ENCODE measurements at regions not wholly inside any gene's neighbourhood (a gene's known extent, or its start where the extent isn't known, plus 50 kb on each side); places are given as distances from the start of the nearest gene placed in this dataset.

GRCh38 chr3:159062734-159063410, 261.0 kb downstream of the MFSD1 start:
- Histone ChIP-seq H3K4me3 (ENCODE audit: low read length in 2 of 2) (no peak overlapping the region), H3K9me3 (ENCODE audit: control insufficient read depth in 2 of 2, low read length in 2 of 2) (no peaks in the 10 kb centered on the region), H3K9ac (ENCODE audit: low read depth in 1 of 2, low read length in 2 of 2) (no peak overlapping the region), H3K36me3 (ENCODE audit: control insufficient read depth in 2 of 2, insufficient read depth in 2 of 2, low read length in 2 of 2) (no peaks in the 10 kb centered on the region), H3K27me3 (ENCODE audit: control insufficient read depth in 2 of 2, insufficient read depth in 2 of 2, low read length in 2 of 2) (no peaks in the 10 kb centered on the region), H3K27ac (ENCODE audit: low read depth in 2 of 2, low read length in 2 of 2) (no peak overlapping the region), H3K4me1 (ENCODE audit: control insufficient read depth in 2 of 2, insufficient read depth in 2 of 2, low read length in 2 of 2) (no peaks in the 10 kb centered on the region)

- Histone ChIP-seq H3K9me3 (ENCODE audit: control insufficient read depth in 2 of 2, low read length in 2 of 2) (no peaks in the 10 kb centered on the region), H3K4me3 (ENCODE audit: low read length in 2 of 2) (no peak within 1 kb of the TSS), H3K27ac (ENCODE audit: low read depth in 2 of 2, low read length in 2 of 2) (no peak within 1 kb of the TSS), H3K9ac (ENCODE audit: low read depth in 1 of 2, low read length in 2 of 2) (no peak within 1 kb of the TSS), H3K36me3 (ENCODE audit: control insufficient read depth in 2 of 2, insufficient read depth in 2 of 2, low read length in 2 of 2) (no peaks in the 10 kb centered on the region), H3K4me1 (ENCODE audit: control insufficient read depth in 2 of 2, insufficient read depth in 2 of 2, low read length in 2 of 2) (no peaks in the 10 kb centered on the region), H3K27me3 (ENCODE audit: control insufficient read depth in 2 of 2, insufficient read depth in 2 of 2, low read length in 2 of 2) (no peaks in the 10 kb centered on the region)
Measured at GRCh38 chr3:159069091-159069490, 267.2 kb downstream of the MFSD1 start, which contains the start of gene IQCJ. IQCJ (plus strand) TSS chr3:159069319.

- H3K9me3 ChIP-seq (ENCODE audit: control insufficient read depth in 2 of 2, low read length in 2 of 2), result no peaks in the 10 kb centered on the region
- no peaks in the 10 kb centered on the region for H3K36me3 ChIP-seq (ENCODE audit: control insufficient read depth in 2 of 2, insufficient read depth in 2 of 2, low read length in 2 of 2)
- no peak overlapping the region for H3K9ac ChIP-seq (ENCODE audit: low read depth in 1 of 2, low read length in 2 of 2)
- no peaks in the 10 kb centered on the region for H3K4me1 ChIP-seq (ENCODE audit: control insufficient read depth in 2 of 2, insufficient read depth in 2 of 2, low read length in 2 of 2)
- no peaks in the 10 kb centered on the region for H3K27me3 ChIP-seq (ENCODE audit: control insufficient read depth in 2 of 2, insufficient read depth in 2 of 2, low read length in 2 of 2)
- no peak overlapping the region for H3K4me3 ChIP-seq (ENCODE audit: low read length in 2 of 2)
- H3K27ac ChIP-seq (ENCODE audit: low read depth in 2 of 2, low read length in 2 of 2), result no peak overlapping the region
Measured at GRCh38 chr3:159069866-159070425, 268.1 kb downstream of the MFSD1 start.

- H3K36me3 ChIP-seq (ENCODE audit: control insufficient read depth in 2 of 2, insufficient read depth in 2 of 2, low read length in 2 of 2), result no peaks in the 10 kb centered on the region
- no peak overlapping the region for H3K4me3 ChIP-seq (ENCODE audit: low read length in 2 of 2)
- H3K27me3 ChIP-seq (ENCODE audit: control insufficient read depth in 2 of 2, insufficient read depth in 2 of 2, low read length in 2 of 2), result no peaks in the 10 kb centered on the region
- no peak overlapping the region for H3K27ac ChIP-seq (ENCODE audit: low read depth in 2 of 2, low read length in 2 of 2)
- H3K9ac ChIP-seq (ENCODE audit: low read depth in 1 of 2, low read length in 2 of 2), result no peak overlapping the region
- no peaks in the 10 kb centered on the region for H3K4me1 ChIP-seq (ENCODE audit: control insufficient read depth in 2 of 2, insufficient read depth in 2 of 2, low read length in 2 of 2)
- no peaks in the 10 kb centered on the region for H3K9me3 ChIP-seq (ENCODE audit: control insufficient read depth in 2 of 2, low read length in 2 of 2)
Measured at GRCh38 chr3:159074756-159075701, 273.2 kb downstream of the MFSD1 start.

DNA sequence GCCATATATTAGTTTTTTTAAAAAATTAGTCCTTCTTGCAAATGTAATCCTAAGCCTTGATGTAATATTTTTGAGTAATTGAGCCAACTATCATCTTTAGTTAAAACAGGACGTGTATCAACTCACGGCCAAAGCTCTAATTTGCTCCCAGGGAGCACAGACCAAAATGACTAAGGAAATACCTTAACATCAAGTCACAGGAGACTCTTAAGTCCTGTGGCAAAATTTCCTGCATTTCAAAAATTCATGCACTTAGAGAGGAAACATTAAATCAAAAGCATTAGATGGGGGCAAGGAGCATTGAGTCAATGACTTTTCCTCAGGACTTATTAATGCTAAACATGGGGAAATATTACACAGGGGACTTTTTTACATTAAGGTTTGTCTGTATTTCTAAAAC, 276.0 kb downstream of the MFSD1 start:
- Histone ChIP-seq H3K9me3 (ENCODE audit: control insufficient read depth in 2 of 2, low read length in 2 of 2) (no peaks in the 10 kb centered on the region), H3K4me3 (ENCODE audit: low read length in 2 of 2) (no peak overlapping the region), H3K9ac (ENCODE audit: low read depth in 1 of 2, low read length in 2 of 2) (no peak overlapping the region), H3K36me3 (ENCODE audit: control insufficient read depth in 2 of 2, insufficient read depth in 2 of 2, low read length in 2 of 2) (no peaks in the 10 kb centered on the region), H3K27ac (ENCODE audit: low read depth in 2 of 2, low read length in 2 of 2) (no peak overlapping the region), H3K4me1 (ENCODE audit: control insufficient read depth in 2 of 2, insufficient read depth in 2 of 2, low read length in 2 of 2) (no peaks in the 10 kb centered on the region), H3K27me3 (ENCODE audit: control insufficient read depth in 2 of 2, insufficient read depth in 2 of 2, low read length in 2 of 2) (no peaks in the 10 kb centered on the region)

DNA sequence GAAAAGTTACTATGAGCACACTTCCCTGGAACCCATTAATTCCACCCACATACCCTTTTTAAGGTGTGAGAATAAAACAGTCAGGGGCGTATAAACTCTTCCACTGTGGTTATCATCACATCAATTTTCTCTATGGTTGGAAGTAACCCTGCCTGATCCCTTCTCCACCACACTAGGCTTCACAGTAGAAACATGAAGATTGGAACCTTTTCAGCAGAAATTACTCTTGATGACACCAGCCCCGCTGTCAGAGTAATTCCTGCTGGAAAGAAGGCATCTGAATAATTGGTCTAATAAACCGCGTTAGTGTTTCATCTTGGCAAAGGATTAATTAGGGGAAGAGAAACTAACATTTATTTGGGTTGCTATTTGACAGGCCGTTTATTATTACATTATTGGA, 278.4 kb downstream of the MFSD1 start:
- Histone ChIP-seq H3K9ac (ENCODE audit: low read depth in 1 of 2, low read length in 2 of 2) (no peak overlapping the region), H3K4me3 (ENCODE audit: low read length in 2 of 2) (no peak overlapping the region), H3K9me3 (ENCODE audit: control insufficient read depth in 2 of 2, low read length in 2 of 2) (no peaks in the 10 kb centered on the region), H3K36me3 (ENCODE audit: control insufficient read depth in 2 of 2, insufficient read depth in 2 of 2, low read length in 2 of 2) (no peaks in the 10 kb centered on the region), H3K27me3 (ENCODE audit: control insufficient read depth in 2 of 2, insufficient read depth in 2 of 2, low read length in 2 of 2) (no peaks in the 10 kb centered on the region), H3K27ac (ENCODE audit: low read depth in 2 of 2, low read length in 2 of 2) (no peak overlapping the region), H3K4me1 (ENCODE audit: control insufficient read depth in 2 of 2, insufficient read depth in 2 of 2, low read length in 2 of 2) (no peaks in the 10 kb centered on the region)

DNA sequence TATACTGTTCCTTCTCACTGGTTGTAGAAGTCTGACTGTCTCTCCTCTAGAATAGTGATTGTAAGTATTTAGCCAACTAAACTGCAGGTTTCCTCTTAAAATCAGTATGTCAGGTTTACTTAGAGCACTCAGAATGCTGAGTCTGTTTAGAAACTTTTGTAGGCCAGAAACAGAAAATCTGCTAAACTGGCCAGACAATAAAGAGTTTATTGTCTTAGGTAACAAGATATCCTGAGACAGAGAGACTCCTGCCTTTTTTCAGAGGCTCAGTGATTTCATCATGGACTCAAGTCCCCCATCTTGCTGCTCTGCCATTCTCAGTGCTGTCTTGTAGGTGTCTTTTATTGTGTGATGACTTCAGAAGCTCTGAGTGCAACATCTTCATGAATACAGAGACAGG, 279.0 kb downstream of the MFSD1 start:
- Histone ChIP-seq H3K4me3 (ENCODE audit: low read length in 2 of 2) (no peak overlapping the region), H3K27ac (ENCODE audit: low read depth in 2 of 2, low read length in 2 of 2) (no peak overlapping the region), H3K27me3 (ENCODE audit: control insufficient read depth in 2 of 2, insufficient read depth in 2 of 2, low read length in 2 of 2) (no peaks in the 10 kb centered on the region), H3K4me1 (ENCODE audit: control insufficient read depth in 2 of 2, insufficient read depth in 2 of 2, low read length in 2 of 2) (no peaks in the 10 kb centered on the region), H3K9me3 (ENCODE audit: control insufficient read depth in 2 of 2, low read length in 2 of 2) (no peaks in the 10 kb centered on the region), H3K9ac (ENCODE audit: low read depth in 1 of 2, low read length in 2 of 2) (no peak overlapping the region), H3K36me3 (ENCODE audit: control insufficient read depth in 2 of 2, insufficient read depth in 2 of 2, low read length in 2 of 2) (no peaks in the 10 kb centered on the region)

DNA sequence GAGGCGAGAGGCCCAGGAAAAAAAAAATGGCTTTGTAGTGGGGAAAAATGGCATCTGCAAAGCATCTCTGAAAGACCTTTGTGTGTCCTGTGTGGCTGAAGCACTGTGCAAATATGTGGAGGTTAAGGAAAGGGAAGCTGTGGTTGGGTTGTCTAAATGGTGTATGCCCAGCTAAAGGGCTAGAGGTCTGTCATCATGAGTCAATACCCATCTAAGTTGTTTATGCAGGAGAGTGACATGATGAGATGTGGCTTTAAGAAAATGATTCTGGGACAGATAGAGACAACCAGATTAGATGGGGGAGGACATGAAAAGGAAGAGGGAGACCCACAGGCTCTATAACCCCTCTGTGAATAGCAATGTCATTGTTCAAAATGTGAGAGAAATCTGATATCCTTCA, 280.7 kb downstream of the MFSD1 start:
- Histone ChIP-seq H3K4me3 (ENCODE audit: low read length in 2 of 2) (no peak overlapping the region), H3K9me3 (ENCODE audit: control insufficient read depth in 2 of 2, low read length in 2 of 2) (no peaks in the 10 kb centered on the region), H3K9ac (ENCODE audit: low read depth in 1 of 2, low read length in 2 of 2) (no peak overlapping the region), H3K36me3 (ENCODE audit: control insufficient read depth in 2 of 2, insufficient read depth in 2 of 2, low read length in 2 of 2) (no peaks in the 10 kb centered on the region), H3K27ac (ENCODE audit: low read depth in 2 of 2, low read length in 2 of 2) (no peak overlapping the region), H3K27me3 (ENCODE audit: control insufficient read depth in 2 of 2, insufficient read depth in 2 of 2, low read length in 2 of 2) (no peaks in the 10 kb centered on the region), H3K4me1 (ENCODE audit: control insufficient read depth in 2 of 2, insufficient read depth in 2 of 2, low read length in 2 of 2) (no peaks in the 10 kb centered on the region)

DNA sequence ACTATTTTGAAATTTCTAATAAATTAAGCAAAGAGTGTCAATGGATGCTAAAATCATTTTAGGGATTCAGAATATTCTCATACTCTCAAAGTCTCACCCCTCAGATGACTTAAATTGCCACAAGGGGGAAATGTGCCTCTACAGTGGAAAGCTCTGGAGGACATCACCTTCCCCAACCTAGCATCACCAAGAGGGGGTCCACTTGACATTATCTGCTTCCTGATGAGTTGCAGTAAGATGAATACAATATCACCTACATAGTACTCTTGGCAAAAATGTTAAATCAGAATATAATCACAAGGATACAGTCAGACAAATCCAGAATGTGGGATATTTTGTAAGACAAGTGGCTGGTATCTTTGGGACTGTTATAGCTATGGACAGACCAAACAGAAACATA, 290.1 kb downstream of the MFSD1 start:
- no peaks in the 10 kb centered on the region for H3K36me3 ChIP-seq (ENCODE audit: control insufficient read depth in 2 of 2, insufficient read depth in 2 of 2, low read length in 2 of 2)
- no peaks in the 10 kb centered on the region for H3K4me1 ChIP-seq (ENCODE audit: control insufficient read depth in 2 of 2, insufficient read depth in 2 of 2, low read length in 2 of 2)
- H3K27ac ChIP-seq (ENCODE audit: low read depth in 2 of 2, low read length in 2 of 2), result no peak overlapping the region
- no peaks in the 10 kb centered on the region for H3K9me3 ChIP-seq (ENCODE audit: control insufficient read depth in 2 of 2, low read length in 2 of 2)
- H3K9ac ChIP-seq (ENCODE audit: low read depth in 1 of 2, low read length in 2 of 2), result no peak overlapping the region
- H3K27me3 ChIP-seq (ENCODE audit: control insufficient read depth in 2 of 2, insufficient read depth in 2 of 2, low read length in 2 of 2), result no peaks in the 10 kb centered on the region
- H3K4me3 ChIP-seq (ENCODE audit: low read length in 2 of 2), result no peak overlapping the region

GRCh38 chr3:159102001-159102400, 300.1 kb downstream of the MFSD1 start:
- Histone ChIP-seq H3K9me3 (ENCODE audit: control insufficient read depth in 2 of 2, low read length in 2 of 2) (no peaks in the 10 kb centered on the region), H3K27ac (ENCODE audit: low read depth in 2 of 2, low read length in 2 of 2) (no peak overlapping the region), H3K36me3 (ENCODE audit: control insufficient read depth in 2 of 2, insufficient read depth in 2 of 2, low read length in 2 of 2) (no peaks in the 10 kb centered on the region), H3K27me3 (ENCODE audit: control insufficient read depth in 2 of 2, insufficient read depth in 2 of 2, low read length in 2 of 2) (no peaks in the 10 kb centered on the region), H3K9ac (ENCODE audit: low read depth in 1 of 2, low read length in 2 of 2) (no peak overlapping the region), H3K4me1 (ENCODE audit: control insufficient read depth in 2 of 2, insufficient read depth in 2 of 2, low read length in 2 of 2) (no peaks in the 10 kb centered on the region), H3K4me3 (ENCODE audit: low read length in 2 of 2) (no peak overlapping the region)

Data from mucosa of rectum (tissue), 2 donors.